GM18508 (cell line): ENCODE measurements at regions not wholly inside any gene's neighbourhood (a gene's known extent, or its start where the extent isn't known, plus 50 kb on each side); places are given as distances from the start of the nearest gene placed in this dataset.

Experiments
- ATAC-seq: cut with Tn5 transposase; IDR thresholded peaks from one replicate; pipeline ENCODE4 v1.9.1; 2021; ENCODE audit warnings: moderate number of reproducible peaks; ENCODE audit not compliant: insufficient read depth, unreplicated experiment

DNA sequence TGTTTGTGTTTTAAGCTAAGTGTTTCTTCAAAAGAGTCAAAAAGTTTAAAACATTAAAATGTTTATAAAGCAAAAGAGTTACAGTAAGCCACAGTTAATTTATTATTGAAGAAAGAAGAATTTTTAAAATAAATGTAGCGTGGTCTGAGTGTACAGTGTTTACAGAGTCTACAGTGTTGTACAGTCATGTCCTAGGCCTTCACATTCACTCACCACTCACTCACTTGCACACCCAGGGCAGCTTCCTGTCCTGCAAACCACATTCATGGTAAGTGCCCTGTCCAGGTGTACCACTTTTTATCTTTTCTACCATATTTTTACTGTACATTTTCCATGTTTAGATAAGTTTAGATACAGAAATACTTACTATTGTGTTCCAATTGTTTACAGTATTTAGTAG is 239.7 kb upstream of the AGA start:
- ATAC-seq = no peak

DNA sequence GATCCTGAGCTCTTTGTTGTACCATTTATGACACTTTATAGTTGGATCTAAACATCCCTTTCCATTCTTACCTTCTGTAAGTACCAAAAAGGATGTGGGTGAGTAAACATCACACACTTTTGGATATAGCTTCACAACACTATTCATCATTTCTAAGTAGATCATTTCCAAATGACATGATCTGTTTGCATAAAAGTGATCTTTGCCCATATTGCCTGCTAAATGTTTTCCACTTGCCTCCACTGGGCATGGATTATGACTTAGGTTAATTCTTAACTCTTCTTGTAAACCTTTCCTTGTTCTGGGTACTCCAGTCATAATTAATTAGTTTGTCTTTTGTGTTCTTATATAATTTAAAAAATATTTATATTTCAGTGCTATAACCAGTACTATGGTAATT is 244.9 kb upstream of the AGA start:
- ATAC-seq = no peak

DNA sequence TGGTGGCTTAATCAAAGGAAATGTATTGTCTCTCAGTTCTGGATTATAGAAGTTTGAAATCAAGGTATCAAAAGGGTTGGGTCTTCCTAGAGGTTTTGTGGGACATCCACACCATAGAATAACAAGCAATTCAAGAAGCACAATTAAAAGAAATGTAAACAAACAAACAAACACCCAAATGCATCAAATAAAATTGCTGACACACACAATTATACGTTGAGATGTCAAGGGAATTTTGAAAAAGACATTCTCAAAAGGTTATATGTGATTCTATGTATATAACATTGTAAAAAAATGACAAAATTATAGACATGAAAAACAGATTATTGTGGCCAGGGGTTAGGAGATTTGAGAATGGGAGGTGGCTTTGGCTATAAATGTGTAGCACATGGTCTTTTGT is 250.7 kb upstream of the AGA start:
- no peak for ATAC-seq

DNA sequence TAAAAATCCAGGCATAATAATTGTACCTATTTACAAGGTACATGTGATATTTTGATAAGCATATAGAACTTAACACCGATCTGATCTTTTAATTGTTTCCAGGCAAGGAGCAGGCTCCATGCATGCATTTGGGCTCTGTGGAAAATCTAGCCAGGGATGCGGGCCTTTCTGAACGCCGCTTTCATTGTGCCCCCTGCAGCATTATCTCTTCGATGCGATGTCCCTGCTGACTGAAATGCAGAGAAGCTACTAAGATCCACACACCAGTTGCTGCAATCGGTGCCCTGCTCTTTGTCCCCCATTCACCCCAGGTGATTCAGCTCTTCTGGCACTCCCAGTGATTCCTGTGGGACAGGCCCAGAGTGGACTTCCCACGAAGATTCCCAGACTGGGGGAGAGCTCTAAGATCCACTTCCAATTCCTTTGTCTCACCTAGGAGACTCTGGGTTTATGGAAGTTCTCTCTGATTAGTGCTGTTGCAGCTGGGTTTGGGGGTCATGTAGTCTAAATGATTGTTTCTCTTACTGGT is 254.3 kb upstream of the AGA start:
- no peak for ATAC-seq

DNA sequence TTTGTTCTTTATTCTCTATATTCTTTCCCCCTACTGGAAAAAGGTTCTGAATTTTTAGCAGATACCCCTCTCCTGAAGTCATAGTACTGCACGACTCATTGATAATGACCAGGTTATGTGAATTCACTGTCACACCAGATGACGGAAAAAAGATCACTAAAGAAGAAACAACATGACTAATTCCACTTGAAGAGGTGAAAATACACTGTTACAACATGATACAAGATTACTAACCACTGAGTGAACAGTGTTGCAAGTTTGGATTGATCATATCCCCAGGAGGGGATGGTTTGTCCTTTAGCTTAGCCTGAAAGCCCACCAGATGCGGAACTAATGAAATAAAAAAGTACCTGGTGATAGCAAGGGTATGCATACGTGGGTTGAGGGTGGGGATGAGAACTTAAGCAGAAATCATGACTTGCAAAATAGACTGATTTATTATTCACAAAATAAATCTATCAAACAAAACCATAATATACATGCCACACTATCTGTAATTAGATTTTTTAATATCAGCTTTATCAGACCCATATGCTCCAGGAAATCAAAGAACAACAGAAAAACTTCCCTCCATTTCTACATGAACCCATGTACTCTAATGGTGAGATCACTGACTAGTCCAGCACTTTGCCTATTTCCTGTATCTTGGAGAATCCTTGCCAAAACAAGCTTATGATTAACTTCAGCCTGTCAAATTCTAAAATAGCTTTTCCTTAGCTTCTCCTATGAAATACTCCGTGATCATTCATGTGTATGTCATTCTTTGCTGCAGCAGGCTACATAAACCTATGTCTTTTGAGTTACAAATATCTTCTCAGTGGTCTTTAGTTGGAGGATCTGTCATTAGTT is 257.4 kb upstream of the AGA start:
- ATAC-seq = no peak

DNA sequence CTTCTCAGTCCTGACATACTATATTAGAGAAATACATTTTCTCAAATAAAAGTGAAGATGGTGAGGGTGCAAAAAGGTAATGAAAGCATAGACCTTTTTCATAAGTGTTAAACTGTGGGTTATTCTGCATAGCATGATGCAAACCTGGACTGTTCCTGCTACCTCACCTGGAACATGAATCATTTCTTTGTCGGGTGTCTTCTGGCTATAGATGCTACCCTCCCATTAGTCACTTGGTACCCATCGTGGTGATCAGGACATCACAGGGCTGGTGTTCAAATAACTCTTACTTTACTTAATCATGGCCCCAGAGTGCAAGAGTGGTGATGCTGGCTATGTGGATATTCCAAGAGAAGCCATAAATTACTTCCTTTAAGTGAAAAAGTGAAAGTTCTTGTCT is 264.7 kb upstream of the AGA start:
- ATAC-seq = no peak

DNA sequence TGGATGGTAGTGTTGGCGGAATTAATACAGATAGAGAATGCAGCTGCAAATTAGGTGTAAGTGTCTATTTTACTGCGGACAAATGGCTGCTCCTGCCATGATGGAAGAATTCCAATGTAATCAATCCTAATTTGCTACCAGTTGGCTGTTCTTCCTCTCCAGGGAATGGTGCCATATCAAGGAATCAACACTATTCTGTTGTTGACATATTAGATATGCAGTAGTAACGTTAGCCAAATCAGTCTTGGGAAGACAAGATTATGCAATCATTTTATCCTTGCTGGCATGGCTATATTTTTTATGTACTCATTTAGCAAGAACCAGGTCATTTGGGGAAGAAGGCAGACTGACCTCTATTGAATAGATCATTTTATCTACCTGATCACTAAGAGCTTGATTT is 271.2 kb upstream of the AGA start:
- ATAC-seq = no peak

DNA sequence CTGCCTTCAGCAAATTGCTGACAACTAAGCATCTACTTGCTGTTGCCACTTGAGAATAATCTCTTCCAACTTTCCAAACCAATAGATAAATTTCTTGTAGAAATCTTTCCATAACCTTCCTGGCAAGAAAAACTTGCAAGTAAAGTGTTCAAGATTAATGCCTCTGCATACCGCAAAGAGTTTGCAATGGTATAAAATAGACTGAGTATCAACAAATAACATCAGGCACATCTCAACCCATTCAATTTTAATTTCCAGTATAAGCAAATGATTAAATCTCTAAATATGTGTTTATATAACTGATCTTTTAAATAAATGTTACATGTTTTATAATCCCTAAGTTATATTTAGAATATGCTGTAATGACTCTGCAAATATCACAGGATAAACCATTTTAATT is 275.2 kb upstream of the AGA start:
- ATAC-seq = no peak

DNA sequence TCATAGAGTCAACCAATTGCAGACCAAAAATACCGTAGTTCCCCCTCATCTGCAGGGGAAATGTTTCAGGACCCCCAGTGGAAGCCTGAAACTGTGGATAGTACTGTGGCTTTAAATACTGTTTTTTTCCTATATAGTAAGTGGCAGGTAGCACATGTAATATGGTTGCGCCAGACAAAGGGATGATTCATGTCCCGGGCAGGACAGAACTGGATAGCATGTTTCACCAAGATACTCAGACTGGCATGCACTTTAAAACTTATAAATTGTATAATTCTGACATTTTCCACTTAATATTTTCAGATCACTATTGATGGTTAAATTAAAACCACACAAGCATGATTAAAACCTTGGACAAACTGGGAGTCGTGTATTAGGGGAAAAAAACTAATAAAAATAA is 276.3 kb upstream of the AGA start:
- no peak for ATAC-seq

DNA sequence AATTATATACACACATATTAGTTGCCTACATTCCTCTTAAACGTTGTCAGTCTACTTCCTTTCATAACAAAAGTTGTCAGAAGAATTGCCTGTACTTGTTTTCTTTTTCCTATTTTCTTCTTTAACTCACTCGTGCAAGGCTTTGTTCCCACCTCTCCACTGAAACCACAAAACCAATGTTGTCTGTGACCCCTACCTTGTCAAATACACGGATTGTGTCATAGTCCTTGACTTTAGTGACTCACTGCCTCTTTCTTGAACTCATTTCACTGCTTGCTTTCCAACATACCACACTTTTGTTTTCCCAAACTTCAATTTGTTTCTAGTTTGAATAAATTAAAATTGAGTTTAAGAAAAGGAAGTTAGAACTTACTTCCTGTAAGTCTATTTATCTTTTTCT is 283.9 kb upstream of the AGA start:
- ATAC-seq = no peak

DNA sequence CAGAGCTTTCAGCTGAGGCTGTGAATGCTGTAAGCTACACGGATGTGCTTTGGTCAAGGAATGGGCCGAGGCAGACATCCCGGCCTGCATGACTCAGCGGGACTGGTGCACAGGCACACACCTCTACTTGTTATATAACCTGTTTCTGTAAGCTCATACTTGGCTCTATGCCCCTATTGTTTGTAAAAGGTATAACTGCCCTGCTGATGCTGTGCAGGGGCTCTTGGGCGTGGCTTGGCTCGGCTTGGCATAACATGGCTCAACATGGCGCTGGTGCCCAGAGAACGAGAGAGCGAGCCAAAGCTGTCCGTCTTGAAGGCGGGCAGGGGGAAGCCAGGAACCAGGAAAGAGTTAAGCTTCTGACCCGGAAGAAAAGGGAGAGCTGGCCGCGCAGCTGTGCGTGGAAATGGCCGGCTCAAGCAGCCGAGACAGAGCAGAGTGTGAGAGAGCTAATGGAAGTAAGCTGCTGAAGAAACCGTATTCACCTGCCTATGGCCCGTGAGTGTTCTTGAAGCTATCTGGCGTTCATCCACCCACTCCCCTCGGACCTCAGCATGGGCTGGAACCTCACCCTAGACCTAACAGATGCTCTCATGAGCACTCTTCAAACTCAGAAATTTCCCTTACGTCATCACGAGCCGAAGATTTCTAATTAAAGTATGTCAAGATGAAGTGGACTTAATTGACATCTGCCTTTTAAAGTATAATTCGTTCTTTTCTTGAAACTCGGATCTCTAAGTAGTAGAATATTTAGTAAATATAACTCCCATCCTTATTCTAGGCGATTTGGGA is 286.3 kb upstream of the AGA start:
- ATAC-seq = no peak

DNA sequence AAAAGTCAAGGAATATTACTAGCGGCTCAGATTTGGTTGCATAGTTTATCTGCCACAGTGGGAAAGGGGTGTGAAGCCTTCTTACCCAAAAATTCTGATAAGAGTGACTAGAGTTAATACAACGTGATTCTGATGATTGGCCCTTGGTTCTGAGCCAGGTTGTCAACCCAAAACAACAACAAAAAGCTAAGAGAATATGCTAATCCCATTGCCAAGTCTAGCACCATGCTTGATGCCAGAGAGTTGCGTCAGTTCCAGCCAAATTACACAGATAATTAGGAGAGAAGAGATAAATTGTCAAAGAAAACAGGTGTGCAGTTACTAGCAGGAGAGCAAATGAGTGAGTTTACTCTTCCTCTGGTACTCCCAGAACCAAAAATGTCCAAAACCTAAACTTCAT is 287.4 kb upstream of the AGA start:
- ATAC-seq = no peak

DNA sequence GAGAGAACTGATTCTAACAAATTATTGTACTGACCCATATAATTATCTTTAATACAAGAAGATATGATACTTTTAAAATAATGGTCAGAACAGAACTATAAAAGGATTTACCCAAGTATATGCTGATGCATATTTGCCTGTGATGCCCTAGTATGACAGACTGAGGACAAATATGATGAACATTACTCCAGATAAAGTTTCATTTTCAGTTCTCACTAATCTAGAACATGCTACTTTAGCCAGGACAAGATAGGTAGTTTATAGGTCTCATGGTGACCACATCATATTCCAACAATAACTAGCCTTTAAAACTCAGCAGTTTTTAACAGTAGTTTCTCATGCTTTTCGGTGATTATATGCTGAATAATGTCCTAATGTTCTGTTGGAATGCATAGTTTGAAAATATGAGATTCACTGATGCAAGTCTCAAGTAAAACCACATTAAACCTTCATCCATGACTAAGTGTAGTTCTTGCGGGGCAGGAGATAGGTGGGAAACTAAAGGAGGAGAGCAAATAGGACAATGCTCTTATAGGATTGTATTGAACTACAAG is 295.2 kb upstream of the AGA start:
- ATAC-seq = no peak

DNA sequence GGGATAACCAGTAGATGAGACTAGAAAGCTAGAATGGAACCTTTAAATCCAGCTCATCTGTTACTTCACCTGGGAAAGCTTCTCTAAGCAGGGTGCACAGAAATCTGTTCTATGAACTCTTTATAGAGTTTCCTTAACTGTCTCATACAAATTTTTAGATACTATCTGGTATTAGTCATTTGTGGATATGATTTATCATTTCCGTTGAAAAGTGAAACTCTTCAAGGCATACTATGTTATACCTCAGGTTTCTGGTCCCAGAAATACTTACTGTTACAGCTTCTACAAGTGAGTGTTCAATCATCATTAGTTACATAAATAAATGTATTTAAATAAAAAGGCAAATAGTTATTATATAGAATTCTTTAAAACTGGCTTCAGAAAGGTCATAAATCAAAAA is 298.3 kb upstream of the AGA start:
- ATAC-seq = no peak

DNA sequence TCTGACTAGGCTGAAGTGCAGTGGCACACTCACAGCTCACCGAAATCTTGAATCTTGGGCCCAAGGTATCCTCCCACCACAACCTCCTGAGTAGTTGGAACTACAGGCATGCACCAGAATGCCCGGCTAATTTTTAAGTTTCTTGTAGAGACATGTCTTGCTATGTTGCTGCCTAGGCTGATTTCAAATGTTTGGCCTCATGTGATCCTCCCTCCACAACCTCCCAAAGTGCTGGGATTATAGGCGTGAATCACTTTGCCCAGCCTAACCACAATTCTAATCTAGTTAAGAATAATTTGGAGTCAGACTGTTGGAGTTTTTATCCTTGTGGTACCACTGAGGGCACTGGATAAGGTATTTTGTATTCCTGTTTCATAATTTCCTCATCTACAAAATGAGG is 317.5 kb upstream of the AGA start:
- ATAC-seq = no peak

DNA sequence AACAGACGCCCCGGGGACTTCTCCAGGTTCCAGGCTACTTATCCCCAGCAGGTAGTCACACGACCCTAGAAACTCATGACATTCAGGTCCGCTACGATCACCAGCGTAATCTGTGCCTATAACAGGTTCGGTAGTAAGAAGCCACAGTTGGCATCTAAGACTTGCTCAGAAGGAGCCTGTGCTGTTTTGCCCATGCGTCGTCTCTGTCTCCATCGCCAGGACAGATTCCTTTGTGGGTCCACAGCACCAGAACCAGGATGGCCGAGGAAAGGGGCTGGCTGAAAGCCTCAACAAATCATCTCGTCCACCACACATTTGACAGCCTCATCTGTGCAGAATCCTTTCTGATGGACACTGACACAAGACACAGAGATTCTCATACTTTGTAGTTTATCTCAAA is 319.5 kb upstream of the AGA start:
- ATAC-seq = no peak

DNA sequence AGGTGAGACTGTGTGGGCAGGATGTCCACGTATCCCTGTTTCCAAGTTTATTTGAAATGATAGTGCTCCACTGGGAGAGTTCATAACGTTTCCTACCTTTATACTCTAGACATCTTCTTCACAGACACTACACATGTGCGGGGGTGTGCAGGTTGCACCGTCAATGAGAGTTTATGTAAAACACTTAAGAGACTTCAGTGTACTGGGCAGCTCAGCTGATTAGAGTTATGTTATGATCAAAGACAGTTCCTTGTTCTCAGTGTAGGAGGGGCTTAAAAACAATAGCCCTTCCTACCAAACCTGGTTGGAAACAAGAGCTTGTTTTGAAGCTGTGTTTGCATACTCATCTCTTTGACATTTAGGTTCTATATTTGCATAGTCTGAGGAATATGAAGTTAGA is 326.9 kb upstream of the AGA start:
- ATAC-seq = no peak

DNA sequence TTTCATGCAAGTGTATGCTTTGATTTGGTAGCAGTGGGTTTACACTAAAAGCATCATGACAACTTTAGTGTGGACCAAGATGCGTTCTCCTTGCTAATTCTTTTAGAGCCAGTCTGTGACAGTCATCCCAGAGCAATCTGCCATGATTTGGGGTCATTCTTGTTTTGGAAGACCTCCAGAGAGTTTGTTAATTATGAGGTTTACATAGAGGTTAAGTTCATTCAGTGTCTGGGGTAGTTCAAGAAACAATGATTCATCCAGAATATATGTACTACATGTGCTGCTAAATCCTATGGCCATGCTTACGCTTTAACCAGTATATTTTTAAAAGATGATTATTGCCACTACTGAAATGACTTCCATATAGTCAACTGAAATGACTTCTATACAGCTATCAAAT is 328.5 kb upstream of the AGA start:
- no peak for ATAC-seq

DNA sequence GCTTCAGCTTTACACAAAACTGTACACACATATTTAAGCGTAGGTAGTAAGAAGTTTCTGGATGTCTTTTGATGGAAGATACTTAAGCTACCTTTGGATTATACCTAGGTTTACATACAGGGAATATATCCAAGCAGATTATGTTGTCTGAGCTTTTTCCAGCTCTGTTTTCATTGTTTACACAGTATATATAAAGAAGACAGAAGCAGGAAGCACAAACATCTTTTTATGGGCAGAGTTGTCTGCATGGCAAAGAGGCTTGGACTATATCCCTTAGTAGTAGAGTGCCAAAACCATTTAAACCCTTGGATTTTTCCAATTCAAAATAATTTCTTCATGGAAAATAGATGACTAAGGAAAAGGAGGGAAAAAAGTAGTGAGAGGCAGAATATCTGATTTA is 329.4 kb upstream of the AGA start:
- no peak for ATAC-seq

DNA sequence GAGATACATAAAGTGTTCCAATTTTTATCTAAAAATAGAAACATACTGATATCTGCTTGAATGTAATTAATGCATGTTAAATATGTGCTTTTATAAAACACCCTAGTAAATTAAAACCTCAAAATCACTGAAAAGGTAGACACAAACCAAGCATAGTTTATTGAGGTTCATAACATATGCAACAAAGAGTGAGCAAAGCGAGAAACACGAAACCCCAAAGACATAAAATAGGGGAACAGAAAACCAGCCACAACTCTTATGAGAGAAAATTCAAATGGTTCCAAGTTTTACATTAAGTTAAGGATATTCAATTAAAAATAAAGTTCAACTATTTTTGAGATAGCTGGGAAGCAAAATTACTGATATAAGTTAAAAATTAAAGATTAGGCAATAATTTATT is 336.4 kb upstream of the AGA start:
- ATAC-seq = no peak

DNA sequence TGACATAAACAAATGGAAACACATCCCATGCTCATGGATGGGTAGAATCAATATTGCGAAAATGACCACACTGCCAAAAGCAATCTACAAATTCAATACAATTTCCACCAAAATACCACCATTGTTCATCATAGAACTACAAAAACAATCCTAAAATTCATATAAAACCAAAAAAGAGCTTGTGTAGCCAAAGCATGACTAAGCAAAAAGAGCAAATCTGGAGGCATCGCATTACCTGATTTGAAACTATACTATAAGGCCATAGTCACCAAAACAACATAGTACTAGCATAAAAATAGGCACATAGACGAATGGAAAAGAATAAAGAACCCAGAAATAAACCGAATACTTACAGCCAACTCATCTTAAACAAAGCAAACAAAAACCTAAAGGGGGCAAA is 342.8 kb upstream of the AGA start:
- ATAC-seq = no peak
